Thymus (tissue), 11 donors: ENCODE measurements at regions not wholly inside any gene's neighbourhood (a gene's known extent, or its start where the extent isn't known, plus 50 kb on each side); places are given as distances from the start of the nearest gene placed in this dataset.

ENCODE experiments used
- DNase-seq, 9 donors: peaks; one replicate each; pipeline ENCODE4 v3.0.0-alpha.2; 2013; ENCODE audit warnings: low spot score in 9 of 9, low read depth in 6 of 9, missing footprints in 1 of 9
- H3K27ac ChIP-seq, 2 donors: one replicate each; pipeline ENCODE4 v1.5.1; 2013; ENCODE audit warnings: control low read depth in 1 of 2, low read depth in 1 of 2, low read length in 1 of 2, mild to moderate bottlenecking in 1 of 2, moderate library complexity in 1 of 2
- H3K27me3 ChIP-seq, 2 donors: one replicate each; pipeline ENCODE4 v1.5.1; 2013; ENCODE audit warnings: low read length in 1 of 2; ENCODE audit not compliant: control insufficient read depth in 2 of 2, insufficient read depth in 1 of 2
- H3K36me3 ChIP-seq, 2 donors: one replicate each; pipeline ENCODE4 v1.5.1; 2013; ENCODE audit warnings: low read length in 1 of 2, mild to moderate bottlenecking in 1 of 2, moderate library complexity in 1 of 2; ENCODE audit not compliant: control insufficient read depth in 2 of 2, insufficient read depth in 2 of 2
- H3K4me1 ChIP-seq, 2 donors: one replicate each; pipeline ENCODE4 v1.5.1; 2013; ENCODE audit warnings: low read length in 2 of 2; ENCODE audit not compliant: control insufficient read depth in 2 of 2, insufficient read depth in 2 of 2
- H3K4me3 ChIP-seq, 2 donors: one replicate each; pipeline ENCODE4 v1.5.1; 2013; ENCODE audit warnings: low read length in 2 of 2, control low read depth in 1 of 2, mild to moderate bottlenecking in 1 of 2
- H3K9me3 ChIP-seq, 2 donors: one replicate each; pipeline ENCODE4 v1.5.1; 2013; ENCODE audit warnings: low read length in 1 of 2, mild to moderate bottlenecking in 1 of 2; ENCODE audit not compliant: control insufficient read depth in 2 of 2, insufficient read depth in 1 of 2
- WGBS: extraction: QIAGEN DNeasy Blood & Tissue Kit; methylation state at CpG from one replicate; pipeline ENCODE4 v1.1.7; 2013; 5-methylcytosine and 5-hydroxymethylcytosine counted together
- donor health status: healthy.

- Histone ChIP-seq H3K27ac (no peak overlapping the region), H3K4me3 (no peak overlapping the region), H3K4me1 (no peaks in the 10 kb centered on the region), H3K36me3 (no peaks in the 10 kb centered on the region), H3K27me3 (no peaks in the 10 kb centered on the region), H3K9me3 (peaks cover 0 to 6% of the 10 kb centered on the region in 2 donors)
- no peak for DNase-seq
- 96% methylated on average over 4 of the region's 4 CpGs for WGBS
These were observed 261.5 kb upstream of the KCNMB2 start for GRCh38 chr3:178274711-178275110.

- no peak overlapping the region for H3K27ac ChIP-seq
- DNase-seq, result no peak
- no peak overlapping the region for H3K4me3 ChIP-seq
- H3K4me1 ChIP-seq, result no peaks in the 10 kb centered on the region
- no peaks in the 10 kb centered on the region for H3K27me3 ChIP-seq
- H3K9me3 ChIP-seq, result peaks cover 0 to 6% of the 10 kb centered on the region in 2 donors
- H3K36me3 ChIP-seq, result no peaks in the 10 kb centered on the region
These were observed 260.9 kb upstream of the KCNMB2 start for GRCh38 chr3:178275311-178275710.

GRCh38 chr3:178275793-178276192 lies 260.4 kb upstream of the KCNMB2 start:
- DNase-seq, result no peak
- Histone ChIP-seq H3K27me3 (no peaks in the 10 kb centered on the region), H3K4me3 (no peak overlapping the region), H3K4me1 (no peaks in the 10 kb centered on the region), H3K9me3 (peaks cover 0 to 6% of the 10 kb centered on the region in 2 donors), H3K27ac (no peak overlapping the region), H3K36me3 (no peaks in the 10 kb centered on the region)
- 97% methylated on average over 2 of the region's 2 CpGs for WGBS

- H3K4me3 ChIP-seq, result no peak overlapping the region
- H3K36me3 ChIP-seq, result no peaks in the 10 kb centered on the region
- peaks cover 0 to 6% of the 10 kb centered on the region in 2 donors for H3K9me3 ChIP-seq
- WGBS, result 98% methylated on average over 2 of the region's 2 CpGs
- no peak for DNase-seq
- H3K27ac ChIP-seq, result no peak overlapping the region
- H3K4me1 ChIP-seq, result no peaks in the 10 kb centered on the region
- H3K27me3 ChIP-seq, result no peaks in the 10 kb centered on the region
These were observed 258.6 kb upstream of the KCNMB2 start for GRCh38 chr3:178277605-178278004.

GRCh38 chr3:178283561-178283960 lies 252.7 kb upstream of the KCNMB2 start:
- peaks cover 0 to 6% of the 10 kb centered on the region in 2 donors for H3K9me3 ChIP-seq
- no peaks in the 10 kb centered on the region for H3K4me1 ChIP-seq
- WGBS, result 98% methylated on average over 1 of the region's 1 CpG
- no peak overlapping the region for H3K4me3 ChIP-seq
- no peak for DNase-seq
- no peaks in the 10 kb centered on the region for H3K27me3 ChIP-seq
- no peak overlapping the region for H3K27ac ChIP-seq
- no peaks in the 10 kb centered on the region for H3K36me3 ChIP-seq

GRCh38 chr3:178284181-178284580 lies 252.1 kb upstream of the KCNMB2 start:
- Histone ChIP-seq H3K9me3 (peaks cover 0 to under 1% of the 10 kb centered on the region in 2 donors), H3K27me3 (no peaks in the 10 kb centered on the region), H3K4me3 (no peak overlapping the region), H3K4me1 (no peaks in the 10 kb centered on the region), H3K36me3 (no peaks in the 10 kb centered on the region), H3K27ac (no peak overlapping the region)
- WGBS, result 99% methylated on average over 1 of the region's 1 CpG
- DNase-seq, result no peak

GRCh38 chr3:178288074-178288473 lies 248.2 kb upstream of the KCNMB2 start:
- Histone ChIP-seq H3K27ac (no peak overlapping the region), H3K36me3 (no peaks in the 10 kb centered on the region), H3K4me1 (no peaks in the 10 kb centered on the region), H3K27me3 (no peaks in the 10 kb centered on the region), H3K9me3 (no peaks in the 10 kb centered on the region), H3K4me3 (no peak overlapping the region)
- DNase-seq, result no peak
- WGBS, result 95% methylated on average over 5 of the region's 5 CpGs

- Histone ChIP-seq H3K9me3 (no peaks in the 10 kb centered on the region), H3K27me3 (no peaks in the 10 kb centered on the region), H3K27ac (no peak overlapping the region), H3K36me3 (no peaks in the 10 kb centered on the region), H3K4me3 (no peak overlapping the region), H3K4me1 (no peaks in the 10 kb centered on the region)
- 25% methylated on average over 6 of the region's 6 CpGs for WGBS
- DNase-seq, result no peak
These were observed 246.6 kb upstream of the KCNMB2 start for GRCh38 chr3:178289544-178290160.

GRCh38 chr3:178291574-178292370 lies 244.5 kb upstream of the KCNMB2 start:
- DNase-seq, result no peak
- no peak overlapping the region for H3K27ac ChIP-seq
- 94% methylated on average over 7 of the region's 7 CpGs for WGBS

More at GRCh38 chr3:178291574-178292370, 244.5 kb upstream of the KCNMB2 start:
- no peaks in the 10 kb centered on the region for H3K36me3 ChIP-seq
- H3K4me1 ChIP-seq, result no peaks in the 10 kb centered on the region
- H3K4me3 ChIP-seq, result no peak overlapping the region
- no peaks in the 10 kb centered on the region for H3K9me3 ChIP-seq
- no peaks in the 10 kb centered on the region for H3K27me3 ChIP-seq
